Hepatic stellate cell (primary cell): ENCODE measurements at regions not wholly inside any gene's neighbourhood (a gene's known extent, or its start where the extent isn't known, plus 50 kb on each side); places are given as distances from the start of the nearest gene placed in this dataset.
"Not testable (repeated sequence)": the region's sequence is repeated elsewhere in the genome, so short reads cannot be mapped to it uniquely, and the experiment has no call there.

Source experiments
- DNase-seq: peaks from one replicate; pipeline ENCODE4 v3.0.0; 2011; ENCODE audit warnings: low spot score

GRCh38 chr1:90295534-90295933, 300.6 kb downstream of the ZNF326 start:
- no peak for DNase-seq

GRCh38 chr1:90291431-90292216, 296.7 kb downstream of the ZNF326 start:
- DNase-seq = no peak

GRCh38 chr1:90282811-90283210, 287.9 kb downstream of the ZNF326 start:
- no peak for DNase-seq

GRCh38 chr1:90281886-90282285, 287.0 kb downstream of the ZNF326 start:
- DNase-seq = not testable (repeated sequence)

DNA sequence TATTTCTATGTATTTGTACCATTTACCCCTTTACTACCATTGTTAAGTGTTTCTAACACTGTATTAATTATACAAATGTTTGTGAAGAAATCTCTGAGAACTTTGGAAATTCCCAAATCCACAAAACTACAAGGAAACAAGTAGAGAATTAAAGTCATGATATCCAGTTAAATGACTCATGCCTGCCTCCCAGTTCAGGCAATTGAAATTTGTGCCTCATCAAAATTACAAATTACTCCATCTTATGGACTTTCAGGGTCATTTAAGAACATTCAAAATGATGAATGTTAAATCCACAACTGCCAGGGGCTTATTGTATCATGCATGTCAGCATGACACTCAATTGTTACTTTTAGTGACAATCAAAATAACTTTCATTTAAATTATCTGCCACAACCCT, 282.4 kb downstream of the ZNF326 start:
- DNase-seq = no peak

- no peak for DNase-seq
Measured at GRCh38 chr1:90274376-90274775, 279.5 kb downstream of the ZNF326 start.

DNA sequence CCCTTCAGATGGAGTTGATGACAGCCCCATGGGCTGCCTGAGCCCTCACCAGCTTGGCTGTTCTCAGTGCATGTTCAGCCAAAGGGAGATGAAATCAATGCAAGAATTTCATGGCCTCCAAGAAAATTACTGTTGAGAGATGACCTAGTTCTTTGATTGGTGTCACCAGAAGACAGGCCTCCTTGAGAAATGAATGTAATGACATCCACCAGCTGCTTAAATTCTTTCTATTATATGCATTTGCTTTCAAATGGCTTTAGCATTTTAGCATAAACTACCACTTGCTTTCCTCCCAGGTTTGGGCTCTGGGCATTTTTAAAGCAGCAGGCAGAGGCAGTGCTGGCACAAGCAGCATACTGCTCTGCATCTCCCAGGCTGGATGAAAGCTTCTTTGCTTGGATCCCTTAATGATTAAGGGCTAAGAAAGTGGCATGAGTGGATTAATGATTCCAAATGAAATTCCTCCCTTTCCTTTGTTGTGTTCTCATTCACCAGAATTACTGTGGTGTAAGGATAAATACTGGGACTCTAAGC, 278.4 kb downstream of the ZNF326 start:
- DNase-seq = no peak

DNA sequence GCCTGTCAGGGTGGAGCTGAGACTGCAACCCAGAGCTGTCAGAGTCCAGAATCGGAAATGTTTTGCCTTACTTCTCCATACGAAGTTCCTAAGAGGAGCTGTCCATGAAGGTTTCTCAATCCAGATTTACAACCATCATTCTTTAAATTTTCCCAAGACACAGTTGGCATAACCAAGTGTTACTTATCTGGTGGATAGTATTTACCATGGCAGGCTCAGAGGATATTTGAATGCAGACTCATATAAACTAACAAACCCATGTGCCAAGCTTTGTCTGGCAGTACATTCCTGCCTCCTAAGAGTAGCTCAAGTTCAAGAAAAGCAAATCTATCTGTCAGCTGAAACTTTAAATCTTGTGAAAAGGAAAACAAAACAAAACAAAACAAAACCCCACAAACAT, 267.9 kb downstream of the ZNF326 start:
- no peak for DNase-seq

DNA sequence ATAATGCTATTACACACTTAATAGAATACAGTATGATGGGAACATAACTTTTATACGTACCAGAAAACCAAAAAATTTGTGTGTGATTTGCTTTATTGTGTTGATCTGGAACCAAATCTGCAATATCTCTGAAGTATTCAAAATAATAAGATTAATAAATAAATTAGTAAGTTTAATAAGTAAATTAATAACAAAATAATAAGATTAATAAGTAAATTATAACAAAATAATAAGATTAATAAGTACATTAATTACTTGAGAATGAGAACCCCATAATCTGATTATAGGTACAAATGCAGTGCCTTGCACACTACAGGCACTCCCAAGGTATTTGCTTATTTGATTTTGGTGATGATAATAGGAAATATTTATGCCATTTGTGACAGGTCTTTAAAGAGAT, 267.4 kb downstream of the ZNF326 start:
- DNase-seq = no peak

- no peak for DNase-seq
Measured at GRCh38 chr1:90246069-90246468, 251.2 kb downstream of the ZNF326 start.

GRCh38 chr1:90236493-90236892, 241.6 kb downstream of the ZNF326 start:
- DNase-seq = no peak

- no peak for DNase-seq
Measured at GRCh38 chr1:90223401-90223800, 228.5 kb downstream of the ZNF326 start.

DNA sequence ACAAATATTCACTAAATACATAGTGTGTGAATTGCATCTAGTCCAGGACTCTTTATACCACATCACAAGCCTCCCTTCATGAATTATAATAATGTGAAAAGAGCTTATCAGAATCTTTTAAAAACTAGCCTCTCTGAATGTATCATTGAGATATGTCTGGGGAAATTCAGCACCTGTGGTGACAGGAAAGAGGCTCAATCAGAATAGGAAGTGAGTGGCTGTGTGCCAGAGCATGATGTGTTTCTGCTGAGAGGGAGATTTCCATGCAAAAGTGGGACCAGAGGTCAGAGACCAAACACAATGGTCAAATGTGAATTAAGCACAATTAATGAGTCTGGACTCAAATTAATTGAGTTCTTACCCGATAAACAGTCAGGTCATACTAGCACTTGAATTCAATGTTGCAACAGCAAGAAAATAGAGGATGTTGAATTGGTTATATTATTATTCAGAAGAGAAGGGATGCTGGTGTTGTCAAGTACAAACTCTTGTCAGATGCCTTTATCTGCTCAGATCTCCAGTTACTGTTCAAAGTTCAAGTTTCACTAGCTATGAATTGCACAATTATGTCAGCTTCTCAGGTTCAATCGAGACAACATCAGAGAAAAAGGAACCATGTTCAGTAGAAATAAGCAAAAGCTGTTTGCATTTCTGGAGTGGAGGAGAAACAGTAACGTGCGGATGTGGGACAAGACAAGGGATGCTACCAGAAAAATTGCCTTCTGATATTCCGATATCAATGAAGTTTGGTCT, 226.2 kb downstream of the ZNF326 start:
- no peak for DNase-seq

DNA sequence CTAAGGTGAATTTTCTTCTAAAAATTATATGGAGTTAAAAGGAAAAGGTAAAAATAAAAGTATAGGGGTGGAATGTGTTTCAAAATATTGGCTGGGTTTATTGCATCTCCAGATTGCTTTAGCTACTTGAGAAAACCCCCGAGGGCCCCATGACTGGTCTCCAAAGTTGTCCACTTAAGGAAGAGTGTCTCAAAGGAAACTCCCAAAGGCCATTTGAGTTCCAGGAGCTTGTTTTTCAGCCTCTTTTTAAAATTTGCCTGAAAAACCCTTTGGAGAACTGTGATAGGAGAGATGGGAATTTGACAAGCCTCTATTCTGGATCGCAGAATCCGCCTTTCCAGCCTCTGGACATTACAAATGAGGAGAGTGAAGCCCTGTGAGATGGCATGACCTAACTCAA, 225.6 kb downstream of the ZNF326 start:
- DNase-seq = no peak

DNA sequence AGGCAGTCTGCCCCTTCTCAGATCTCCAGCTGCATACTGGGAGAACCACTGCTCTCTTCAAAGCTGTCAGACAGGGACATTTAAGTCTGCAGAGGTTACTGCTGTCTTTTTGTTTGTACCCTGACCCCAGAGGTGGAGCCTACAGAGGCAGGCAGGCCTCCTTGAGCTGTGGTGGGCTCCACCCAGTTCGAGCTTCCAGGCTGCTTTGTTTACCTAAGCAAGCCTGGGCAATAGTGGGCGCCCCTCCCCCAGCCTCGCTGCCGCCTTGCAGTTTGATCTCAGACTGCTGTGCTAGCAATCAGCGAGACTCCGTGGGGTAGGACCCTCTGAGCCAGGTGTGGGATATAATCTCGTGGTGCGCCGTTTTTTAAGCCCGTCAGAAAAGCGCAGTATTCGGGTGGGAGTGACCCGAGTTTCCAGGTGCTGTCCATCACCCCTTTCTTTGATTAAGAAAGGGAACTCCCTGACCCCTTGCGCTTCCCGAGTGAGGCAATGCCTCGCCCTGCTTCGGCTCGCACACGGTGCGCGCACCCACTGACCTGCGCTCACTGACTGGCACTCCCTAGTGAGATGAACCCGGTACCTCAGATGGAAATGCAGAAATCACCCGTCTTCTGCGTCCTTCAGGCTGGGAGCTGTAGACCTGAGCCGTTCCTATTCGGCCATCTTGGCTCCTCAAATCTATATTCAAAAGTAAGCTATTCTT, 224.4 kb downstream of the ZNF326 start:
- not testable (repeated sequence) for DNase-seq

GRCh38 chr1:90210633-90211491, 216.0 kb downstream of the ZNF326 start:
- no peak for DNase-seq

GRCh38 chr1:90208949-90209348, 214.0 kb downstream of the ZNF326 start:
- DNase-seq = no peak

GRCh38 chr1:90206260-90206659, 211.3 kb downstream of the ZNF326 start:
- no peak for DNase-seq

DNA sequence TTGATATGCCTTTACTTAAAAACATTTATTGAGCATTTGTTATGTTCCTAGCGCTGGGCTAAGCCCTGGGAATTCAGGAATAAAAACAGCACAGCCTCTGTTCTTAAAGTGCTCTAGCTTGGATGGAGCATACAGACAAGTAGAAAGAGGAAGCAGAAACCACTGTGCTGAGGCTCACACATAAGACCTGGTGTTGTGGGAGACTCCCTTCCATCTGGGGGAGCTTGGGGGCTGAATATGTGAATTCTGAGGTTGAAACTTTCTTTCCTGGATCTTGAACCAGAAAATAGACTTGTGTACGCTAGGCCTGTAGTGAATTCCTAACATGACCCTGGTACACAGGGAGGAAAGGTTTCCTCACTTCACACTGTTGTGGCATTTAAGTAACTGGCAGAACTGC, 209.9 kb downstream of the ZNF326 start:
- no peak for DNase-seq

DNA sequence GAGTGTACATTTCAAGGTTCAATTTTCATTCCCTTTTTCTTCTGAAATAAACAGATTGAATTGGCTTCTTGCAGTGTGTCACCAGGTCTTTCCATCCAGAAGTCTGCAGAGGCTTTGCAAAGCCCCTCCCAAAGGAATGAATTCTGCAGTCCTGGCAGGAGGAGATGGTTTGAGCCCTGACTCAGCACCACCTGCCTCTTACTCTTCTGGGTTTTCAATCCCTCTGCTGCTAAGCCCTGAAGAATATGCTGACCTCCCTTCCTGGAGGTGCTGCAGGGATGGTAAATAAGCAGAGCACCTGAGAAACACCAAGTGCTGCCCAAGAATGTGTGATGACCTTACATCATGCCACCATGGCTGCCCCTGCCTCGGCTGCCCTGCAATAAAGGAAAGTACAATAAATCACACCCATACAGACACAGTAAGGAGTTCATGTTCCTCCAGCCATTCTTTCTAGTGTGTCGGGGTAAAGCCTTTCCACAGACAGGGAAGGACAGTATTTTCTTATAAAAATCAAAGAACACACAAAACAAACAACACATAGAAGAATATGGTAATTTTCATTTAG, 209.2 kb downstream of the ZNF326 start:
- no peak for DNase-seq
